ENCODE measurements at regions not wholly inside any gene's neighbourhood (a gene's known extent, or its start where the extent isn't known, plus 50 kb on each side); places are given as distances from the start of the nearest gene placed in this dataset.

DNA sequence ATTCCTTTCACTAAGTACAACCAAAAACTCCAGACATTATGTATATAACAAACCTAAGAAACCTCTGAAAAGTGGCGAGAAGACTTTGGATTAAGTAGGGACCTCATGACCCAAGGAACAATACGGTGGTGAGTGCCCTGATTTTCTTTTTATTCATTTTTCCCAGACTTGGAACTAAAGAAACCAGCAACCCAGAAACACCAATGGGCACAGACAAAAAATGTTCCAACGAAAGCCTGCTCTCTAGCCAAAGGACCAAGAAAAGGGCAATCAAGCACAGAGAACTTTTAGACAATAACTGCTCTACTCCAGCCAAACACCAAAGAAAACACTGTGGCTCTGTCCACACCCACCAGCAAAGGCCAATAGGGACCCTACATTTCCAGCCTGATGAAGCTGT is 66.2 kb upstream of the SSBP2 start:
- TF ChIP-seq, protein P1, sequence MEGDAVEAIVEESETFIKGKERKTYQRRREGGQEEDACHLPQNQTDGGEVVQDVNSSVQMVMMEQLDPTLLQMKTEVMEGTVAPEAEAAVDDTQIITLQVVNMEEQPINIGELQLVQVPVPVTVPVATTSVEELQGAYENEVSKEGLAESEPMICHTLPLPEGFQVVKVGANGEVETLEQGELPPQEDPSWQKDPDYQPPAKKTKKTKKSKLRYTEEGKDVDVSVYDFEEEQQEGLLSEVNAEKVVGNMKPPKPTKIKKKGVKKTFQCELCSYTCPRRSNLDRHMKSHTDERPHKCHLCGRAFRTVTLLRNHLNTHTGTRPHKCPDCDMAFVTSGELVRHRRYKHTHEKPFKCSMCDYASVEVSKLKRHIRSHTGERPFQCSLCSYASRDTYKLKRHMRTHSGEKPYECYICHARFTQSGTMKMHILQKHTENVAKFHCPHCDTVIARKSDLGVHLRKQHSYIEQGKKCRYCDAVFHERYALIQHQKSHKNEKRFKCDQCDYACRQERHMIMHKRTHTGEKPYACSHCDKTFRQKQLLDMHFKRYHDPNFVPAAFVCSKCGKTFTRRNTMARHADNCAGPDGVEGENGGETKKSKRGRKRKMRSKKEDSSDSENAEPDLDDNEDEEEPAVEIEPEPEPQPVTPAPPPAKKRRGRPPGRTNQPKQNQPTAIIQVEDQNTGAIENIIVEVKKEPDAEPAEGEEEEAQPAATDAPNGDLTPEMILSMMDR (IDR thresholded peaks at IDR 0.05), result no peak
- Mint-ChIP-seq H3K36me3 (ENCODE audit: unreplicated experiment) (no peaks in the 10 kb centered on the region), H3K9me3 (ENCODE audit: unreplicated experiment) (no peaks in the 10 kb centered on the region), H3K4me3 (ENCODE audit: unreplicated experiment) (no peak overlapping the region), H3K4me1 (ENCODE audit: unreplicated experiment) (peaks cover 27% of the 10 kb centered on the region), H3K27ac (ENCODE audit: unreplicated experiment) (no peak overlapping the region), H3K27me3 (ENCODE audit: unreplicated experiment) (no peaks in the 10 kb centered on the region)
- DNase-seq (ENCODE audit: extremely low spot score, unreplicated experiment), result no peak

DNA sequence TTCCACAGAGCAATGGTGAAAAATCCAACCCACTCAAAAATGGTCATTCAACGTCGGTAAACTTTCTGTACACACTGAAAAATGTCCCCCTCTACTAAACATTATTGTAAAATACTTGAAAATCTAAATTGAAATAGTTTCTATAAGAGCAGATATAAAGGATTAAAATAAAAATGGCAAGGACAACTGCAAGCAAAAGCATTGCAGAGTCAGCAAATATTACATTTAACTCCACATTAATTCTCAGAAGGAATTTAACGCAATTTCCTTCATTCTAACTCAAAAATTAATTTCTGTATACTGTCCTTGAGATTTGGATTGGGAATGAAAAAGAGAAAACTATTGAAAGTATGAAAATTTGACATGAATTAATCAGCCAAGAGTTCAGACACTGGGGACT is 64.4 kb upstream of the SSBP2 start:
- no peaks in the 10 kb centered on the region for H3K27me3 Mint-ChIP-seq (ENCODE audit: unreplicated experiment)
- no peak overlapping the region for H3K4me3 Mint-ChIP-seq (ENCODE audit: unreplicated experiment)
- TF ChIP-seq, protein P1 (IDR thresholded peaks at IDR 0.05), result no peak
- H3K27ac Mint-ChIP-seq (ENCODE audit: unreplicated experiment), result no peak overlapping the region
- no peaks in the 10 kb centered on the region for H3K36me3 Mint-ChIP-seq (ENCODE audit: unreplicated experiment)
- no peak for DNase-seq (ENCODE audit: extremely low spot score, unreplicated experiment)
- no peaks in the 10 kb centered on the region for H3K9me3 Mint-ChIP-seq (ENCODE audit: unreplicated experiment)
- H3K4me1 Mint-ChIP-seq (ENCODE audit: unreplicated experiment), result peaks cover 19% of the 10 kb centered on the region

DNA sequence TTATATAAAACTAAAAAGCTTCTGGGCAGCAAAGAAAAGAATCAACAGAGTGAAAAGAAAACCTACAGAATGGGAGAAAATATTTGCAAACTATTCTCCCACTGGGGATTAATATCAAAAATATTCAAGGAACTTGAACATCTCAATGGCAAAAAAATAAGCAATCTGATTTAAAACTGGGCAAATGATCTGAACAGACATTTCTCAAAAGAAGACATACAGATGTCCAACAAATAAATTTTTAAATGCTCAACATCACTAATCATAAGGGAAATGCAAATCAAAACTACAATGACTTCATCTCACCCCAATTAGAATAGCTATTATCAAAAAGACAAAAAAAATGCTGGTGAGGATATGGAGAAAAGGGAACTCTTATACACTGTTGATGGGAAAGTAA is 57.2 kb upstream of the SSBP2 start:
- TF ChIP-seq, protein P1 (IDR thresholded peaks at IDR 0.05), result no peak
- Mint-ChIP-seq H3K27ac (ENCODE audit: unreplicated experiment) (no peak overlapping the region), H3K36me3 (ENCODE audit: unreplicated experiment) (peaks cover 9% of the 10 kb centered on the region), H3K4me1 (ENCODE audit: unreplicated experiment) (no peaks in the 10 kb centered on the region), H3K4me3 (ENCODE audit: unreplicated experiment) (no peak overlapping the region), H3K27me3 (ENCODE audit: unreplicated experiment) (no peaks in the 10 kb centered on the region), H3K9me3 (ENCODE audit: unreplicated experiment) (peaks cover 31% of the 10 kb centered on the region)
- no peak for DNase-seq (ENCODE audit: extremely low spot score, unreplicated experiment)

DNA sequence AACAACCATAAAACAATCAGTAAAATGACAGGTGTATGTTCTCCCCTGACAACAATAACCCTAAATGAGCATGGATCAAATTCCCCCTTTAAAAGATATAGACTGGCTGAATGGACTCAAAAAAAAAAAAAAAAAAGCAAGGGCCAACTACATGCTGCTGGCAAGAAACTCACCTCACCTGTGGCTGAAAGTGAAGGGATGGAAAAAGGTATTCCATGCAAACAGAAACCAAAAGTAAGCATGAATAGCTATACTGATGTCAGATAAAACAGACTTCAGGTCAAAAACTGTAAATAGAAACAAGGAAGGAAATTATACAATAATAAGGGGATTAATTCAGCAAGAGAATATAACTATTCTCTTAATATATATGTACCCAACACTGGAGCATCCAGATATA is 54.2 kb upstream of the SSBP2 start:
- TF ChIP-seq, protein P1 (IDR thresholded peaks at IDR 0.05), result no peak
- peaks cover 11% of the 10 kb centered on the region for H3K4me1 Mint-ChIP-seq (ENCODE audit: unreplicated experiment)
- peaks cover 31% of the 10 kb centered on the region for H3K9me3 Mint-ChIP-seq (ENCODE audit: unreplicated experiment)

DNA sequence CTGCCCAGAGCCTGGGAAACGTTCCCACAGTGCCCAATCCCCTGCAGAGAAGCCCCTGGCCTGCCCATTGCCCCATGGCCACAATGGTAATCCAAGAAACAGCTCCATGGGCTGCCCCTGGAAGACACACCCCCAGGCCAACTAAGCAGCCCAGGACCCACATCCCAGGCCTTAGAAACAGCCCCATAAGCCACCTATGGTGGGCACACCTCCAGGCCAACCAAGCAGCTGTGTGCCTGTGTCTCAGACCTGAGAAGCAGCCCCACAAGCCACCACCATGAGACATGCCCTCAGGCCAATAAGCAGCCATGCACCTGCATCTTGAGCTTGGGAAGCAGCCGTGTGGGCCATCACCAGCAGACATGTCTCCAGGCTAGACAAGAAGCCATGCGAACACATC is 52.9 kb upstream of the SSBP2 start:
- Mint-ChIP-seq H3K4me1 (ENCODE audit: unreplicated experiment) (peaks cover 20% of the 10 kb centered on the region), H3K9me3 (ENCODE audit: unreplicated experiment) (peaks cover 31% of the 10 kb centered on the region), H3K4me3 (ENCODE audit: unreplicated experiment) (no peak overlapping the region), H3K36me3 (ENCODE audit: unreplicated experiment) (peaks cover 9% of the 10 kb centered on the region), H3K27me3 (ENCODE audit: unreplicated experiment) (no peaks in the 10 kb centered on the region), H3K27ac (ENCODE audit: unreplicated experiment) (no peak overlapping the region)
- DNase-seq (ENCODE audit: extremely low spot score, unreplicated experiment), result no peak
- TF ChIP-seq, protein P1 (IDR thresholded peaks at IDR 0.05), result no peak

More for the DNA sequence above, 54.2 kb upstream of the SSBP2 start:
- H3K4me3 Mint-ChIP-seq (ENCODE audit: unreplicated experiment), result no peak overlapping the region
- H3K27me3 Mint-ChIP-seq (ENCODE audit: unreplicated experiment), result no peaks in the 10 kb centered on the region
- H3K27ac Mint-ChIP-seq (ENCODE audit: unreplicated experiment), result no peak overlapping the region
- DNase-seq (ENCODE audit: extremely low spot score, unreplicated experiment), result no peak
- H3K36me3 Mint-ChIP-seq (ENCODE audit: unreplicated experiment), result peaks cover 9% of the 10 kb centered on the region

All from osteocyte (in vitro differentiated cells).